H9 (cell line): ENCODE measurements at regions not wholly inside any gene's neighbourhood (a gene's known extent, or its start where the extent isn't known, plus 50 kb on each side); places are given as distances from the start of the nearest gene placed in this dataset.

Experiments used
- DNase-seq: peaks from one replicate; pipeline ENCODE4 v3.0.0-alpha.2; 2017
- H2AFZ ChIP-seq: one replicate; pipeline ENCODE4 v1.6.1; 2013; ENCODE audit warnings: mild to moderate bottlenecking, low read length, control low read depth, moderate library complexity
- H2AK5ac ChIP-seq: 2 replicates; pipeline ENCODE4 v1.6.1; 2013; ENCODE audit warnings: low read length, control low read depth, mixed read lengths; ENCODE audit not compliant: insufficient read length
- H2BK120ac ChIP-seq: one replicate; pipeline ENCODE4 v1.6.1; 2013; ENCODE audit warnings: low read depth, mild to moderate bottlenecking, low read length, control low read depth, inconsistent platforms; ENCODE audit not compliant: poor library complexity, severe bottlenecking
- H2BK12ac ChIP-seq: 2 replicates; pipeline ENCODE4 v1.6.1; 2013; ENCODE audit warnings: low read length, control low read depth, mixed read lengths, low read depth; ENCODE audit not compliant: insufficient read length
- H2BK15ac ChIP-seq: 2 replicates; pipeline ENCODE4 v1.6.1; 2013; ENCODE audit warnings: low read depth, low read length, control low read depth
- H2BK20ac ChIP-seq: one replicate; pipeline ENCODE4 v1.6.1; 2013; ENCODE audit warnings: low read depth, mild to moderate bottlenecking, low read length, control low read depth, inconsistent platforms; ENCODE audit not compliant: poor library complexity, severe bottlenecking
- H2BK5ac ChIP-seq: 2 replicates; pipeline ENCODE4 v1.6.1; 2013; ENCODE audit warnings: low read length, control low read depth, mixed read lengths; ENCODE audit not compliant: insufficient read length
- H3K14ac ChIP-seq: 2 replicates; pipeline ENCODE4 v1.6.1; 2013; ENCODE audit warnings: low read length, control low read depth; ENCODE audit not compliant: insufficient read depth
- H3K18ac ChIP-seq: 2 replicates; pipeline ENCODE4 v1.6.1; 2013; ENCODE audit warnings: low read depth, mild to moderate bottlenecking, mixed read lengths, low read length, control low read depth; ENCODE audit not compliant: insufficient read length
- H3K23ac ChIP-seq: 2 replicates; pipeline ENCODE4 v1.6.1; 2013; ENCODE audit warnings: low read length, control low read depth, mixed read lengths, low read depth; ENCODE audit not compliant: insufficient read length
- H3K23me2 ChIP-seq: 2 replicates; pipeline ENCODE4 v1.6.1; 2013; ENCODE audit warnings: low read depth, mild to moderate bottlenecking, mixed read lengths, low read length, control low read depth; ENCODE audit not compliant: insufficient read length, poor library complexity, severe bottlenecking
- H3K27ac ChIP-seq: 2 replicates; pipeline ENCODE4 v1.5.1; 2013; ENCODE audit warnings: low read length, control low read depth, mixed read lengths, low read depth; ENCODE audit not compliant: insufficient read length
- H3K27me3 ChIP-seq: 2 replicates; pipeline ENCODE4 v1.6.1; 2013; ENCODE audit warnings: low read length, control low read depth, inconsistent platforms; ENCODE audit not compliant: insufficient read depth
- H3K4ac ChIP-seq: 2 replicates; pipeline ENCODE4 v1.6.1; 2013; ENCODE audit warnings: low read depth, mild to moderate bottlenecking, control low read depth, inconsistent platforms, low read length, moderate library complexity
- H3K4me1 ChIP-seq: 2 replicates; pipeline ENCODE4 v1.6.1; 2013; ENCODE audit warnings: low read length, control low read depth, inconsistent platforms; ENCODE audit not compliant: insufficient read depth
- H3K4me2 ChIP-seq: 2 replicates; pipeline ENCODE4 v1.6.1; 2013; ENCODE audit warnings: low read length, control low read depth, mixed read lengths; ENCODE audit not compliant: insufficient read length, insufficient read depth
- H3K56ac ChIP-seq: 2 replicates; pipeline ENCODE4 v1.6.1; 2013; ENCODE audit warnings: low read depth, mild to moderate bottlenecking, mixed read lengths, low read length, control low read depth; ENCODE audit not compliant: insufficient read length
- H3K79me1 ChIP-seq: 2 replicates; pipeline ENCODE4 v1.6.1; 2013; ENCODE audit warnings: low read depth, mild to moderate bottlenecking, moderate library complexity, low read length, control low read depth, inconsistent platforms; ENCODE audit not compliant: insufficient read depth, poor library complexity, severe bottlenecking
- H3K79me2 ChIP-seq: 2 replicates; pipeline ENCODE4 v1.6.1; 2013; ENCODE audit warnings: low read length, control low read depth, inconsistent platforms; ENCODE audit not compliant: insufficient read depth
- H3K9ac ChIP-seq: 2 replicates; pipeline ENCODE4 v1.6.1; 2013; ENCODE audit warnings: low read length, control low read depth, mixed read lengths; ENCODE audit not compliant: insufficient read length; ENCODE audit errors: extremely low read depth
- H3K9me3 ChIP-seq: one replicate; pipeline ENCODE4 v1.6.1; 2013; ENCODE audit warnings: low read depth, low read length, inconsistent platforms; ENCODE audit not compliant: control insufficient read depth
- H3T11ph ChIP-seq: one replicate; pipeline ENCODE4 v1.6.1; 2013; ENCODE audit warnings: mild to moderate bottlenecking, low read length, control low read depth, inconsistent platforms
- H4K20me1 ChIP-seq: one replicate; pipeline ENCODE4 v1.6.1; 2013; ENCODE audit not compliant: control insufficient read depth, insufficient read length, insufficient read depth
- H4K5ac ChIP-seq: 2 replicates; pipeline ENCODE4 v1.6.1; 2013; ENCODE audit warnings: low read depth, mild to moderate bottlenecking, mixed read lengths, low read length, control low read depth; ENCODE audit not compliant: insufficient read length
- H4K8ac ChIP-seq: replicated peaks from 2 replicates; pipeline ENCODE4 v1.6.1; 2013; ENCODE audit warnings: low read length, control low read depth, mixed read lengths, low read depth; ENCODE audit not compliant: insufficient read length
- H4K91ac ChIP-seq: 2 replicates; pipeline ENCODE4 v1.6.1; 2013; ENCODE audit warnings: low read depth, mild to moderate bottlenecking, moderate library complexity, mixed read lengths, low read length, control low read depth; ENCODE audit not compliant: insufficient read length
- H3K27ac Mint-ChIP-seq, 3 experiments: 2 replicates in 2 of 3; 3 replicates in 1 of 3; pipeline ENCODE4 v1.8.0; 2020 to 2021; ENCODE audit warnings: mixed read lengths in 3 of 3, mild to moderate bottlenecking in 1 of 3, moderate library complexity in 1 of 3
- H3K27me3 Mint-ChIP-seq: 2 replicates; pipeline ENCODE4 v1.8.0; 2021; ENCODE audit warnings: low read depth, mild to moderate bottlenecking, moderate library complexity, mixed read lengths
- H3K36me3 Mint-ChIP-seq, 3 experiments: 2 replicates in 2 of 3; 3 replicates in 1 of 3; pipeline ENCODE4 v1.8.0; 2020 to 2021; ENCODE audit warnings: low read depth in 3 of 3, mixed read lengths in 3 of 3; ENCODE audit not compliant: insufficient read depth in 1 of 3
- H3K4me1 Mint-ChIP-seq, 2 experiments: 2 replicates each; pipeline ENCODE4 v1.8.0; 2020; ENCODE audit warnings: mixed read lengths in 2 of 2
- H3K4me3 Mint-ChIP-seq, 2 experiments: 2 replicates in 1 of 2; 3 replicates in 1 of 2; pipeline ENCODE4 v1.8.0; 2020 to 2021; ENCODE audit warnings: mild to moderate bottlenecking in 2 of 2, mixed read lengths in 2 of 2, moderate library complexity in 1 of 2
- H3K9me3 Mint-ChIP-seq, 2 experiments: 2 replicates in 1 of 2; 3 replicates in 1 of 2; pipeline ENCODE4 v1.8.0; 2020; ENCODE audit warnings: mild to moderate bottlenecking in 2 of 2, mixed read lengths in 2 of 2, moderate library complexity in 1 of 2
- WGBS: extraction: QIAGEN DNeasy Blood & Tissue Kit; methylation state at CpG from one replicate; pipeline ENCODE4 v1.1.7; 2013; ENCODE audit warnings: missing lambda C conversion rate, low lambda C conversion rate, mixed read lengths; ENCODE audit not compliant: insufficient read length; ENCODE audit errors: extremely low coverage; 5-methylcytosine and 5-hydroxymethylcytosine counted together
- TF ChIP-seq, protein P1 (sequence below): fragments of 200-600 bp; sonication (generic); conservative IDR thresholded peaks from 3 replicates; pipeline ENCODE4 v1.8.0; 2021; ENCODE audit warnings: antibody characterized with exemption, mild to moderate bottlenecking

DNA sequence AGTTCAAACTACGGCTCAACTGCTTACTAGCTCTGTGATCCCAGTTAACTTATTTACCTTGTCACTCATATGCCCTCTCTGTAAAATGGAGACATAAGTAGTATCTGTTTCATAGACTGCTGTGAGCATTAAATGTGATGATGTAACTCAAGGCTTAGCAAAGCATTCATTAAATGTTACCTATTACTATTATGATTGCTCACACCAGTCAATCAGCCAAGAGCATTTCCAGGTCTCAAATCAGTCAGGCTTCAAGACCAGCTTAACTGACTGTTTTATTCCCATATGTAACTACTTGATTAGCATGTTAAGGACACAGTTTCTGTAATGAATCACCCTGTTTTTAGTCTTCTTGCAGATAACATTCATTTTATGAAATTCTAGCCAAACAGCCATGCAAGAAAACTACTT, 413.3 kb downstream of the MLLT3 start:
- Mint-ChIP-seq H3K36me3 (no peaks in the 10 kb centered on the region), H3K4me3 (no peak overlapping the region), H3K27me3 (no peaks in the 10 kb centered on the region), H3K9me3 (no peaks in the 10 kb centered on the region), H3K4me1 (peaks cover 10 to 14% of the 10 kb centered on the region in 2 experiments), H3K27ac (no peak overlapping the region)
- Histone ChIP-seq H3K56ac (no peak overlapping the region), H3K79me2 (no peaks in the 10 kb centered on the region), H4K5ac (no peak overlapping the region), H3K18ac (no peak overlapping the region), H3K4me2 (no peak overlapping the region), H3T11ph (no peak overlapping the region), H4K91ac (no peak overlapping the region), H2AFZ (no peak overlapping the region), H3K4me1 (no peaks in the 10 kb centered on the region), H3K4ac (no peak overlapping the region), H4K20me1 (no peaks in the 10 kb centered on the region), H2BK20ac (no peak overlapping the region), H2BK5ac (no peak overlapping the region), H2BK12ac (no peak overlapping the region), H3K9ac (no peak overlapping the region), H3K23ac (no peak overlapping the region), H3K23me2 (no peaks in the 10 kb centered on the region), H2BK120ac (no peak overlapping the region), H3K27ac (no peak overlapping the region), H3K9me3 (no peaks in the 10 kb centered on the region), H2BK15ac (no peak overlapping the region), H4K8ac (no peak overlapping the region), H3K14ac (no peak overlapping the region), H3K27me3 (no peaks in the 10 kb centered on the region), H2AK5ac (no peak overlapping the region), H3K79me1 (no peaks in the 10 kb centered on the region)
- TF ChIP-seq, protein P1, sequence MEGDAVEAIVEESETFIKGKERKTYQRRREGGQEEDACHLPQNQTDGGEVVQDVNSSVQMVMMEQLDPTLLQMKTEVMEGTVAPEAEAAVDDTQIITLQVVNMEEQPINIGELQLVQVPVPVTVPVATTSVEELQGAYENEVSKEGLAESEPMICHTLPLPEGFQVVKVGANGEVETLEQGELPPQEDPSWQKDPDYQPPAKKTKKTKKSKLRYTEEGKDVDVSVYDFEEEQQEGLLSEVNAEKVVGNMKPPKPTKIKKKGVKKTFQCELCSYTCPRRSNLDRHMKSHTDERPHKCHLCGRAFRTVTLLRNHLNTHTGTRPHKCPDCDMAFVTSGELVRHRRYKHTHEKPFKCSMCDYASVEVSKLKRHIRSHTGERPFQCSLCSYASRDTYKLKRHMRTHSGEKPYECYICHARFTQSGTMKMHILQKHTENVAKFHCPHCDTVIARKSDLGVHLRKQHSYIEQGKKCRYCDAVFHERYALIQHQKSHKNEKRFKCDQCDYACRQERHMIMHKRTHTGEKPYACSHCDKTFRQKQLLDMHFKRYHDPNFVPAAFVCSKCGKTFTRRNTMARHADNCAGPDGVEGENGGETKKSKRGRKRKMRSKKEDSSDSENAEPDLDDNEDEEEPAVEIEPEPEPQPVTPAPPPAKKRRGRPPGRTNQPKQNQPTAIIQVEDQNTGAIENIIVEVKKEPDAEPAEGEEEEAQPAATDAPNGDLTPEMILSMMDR: no peak
- DNase-seq: no peak
- no CpG with 5 or more reads among the region's 1 CpG for WGBS
